ENCODE measurements at regions not wholly inside any gene's neighbourhood (a gene's known extent, or its start where the extent isn't known, plus 50 kb on each side); places are given as distances from the start of the nearest gene placed in this dataset.
A peak's percentile ranks its signal among the peaks of the same experiment; 100 is the strongest.
"Not testable (repeated sequence)": the region's sequence is repeated elsewhere in the genome, so short reads cannot be mapped to it uniquely, and the experiment has no call there.

DNA sequence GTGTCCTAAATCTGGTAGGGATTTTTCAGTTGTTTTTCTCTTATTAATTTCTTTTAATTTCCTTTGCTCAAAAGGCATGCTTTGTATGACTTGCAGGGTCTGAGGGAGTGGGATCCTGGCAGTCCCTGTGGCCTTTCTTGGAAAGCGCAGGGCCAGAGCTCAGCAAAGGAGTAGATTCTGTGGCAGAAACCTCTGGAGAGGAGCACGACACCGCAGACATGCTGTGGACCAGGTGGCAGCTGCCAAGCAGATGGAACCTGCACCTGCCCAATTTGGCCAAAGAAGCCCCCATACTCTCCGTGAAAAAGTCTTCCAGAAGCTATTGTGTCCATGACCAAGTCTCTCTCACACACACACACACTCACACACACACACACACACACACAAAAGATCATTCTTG lies 78.9 kb upstream of the FGF3 start:
- Histone ChIP-seq H3K36me3 (ENCODE audit: control insufficient read depth in 4 of 4, insufficient read depth in 4 of 4, low read length in 3 of 4) (no peaks in the 10 kb centered on the region), H3K27ac (ENCODE audit: insufficient read depth in 1 of 2, low read depth in 1 of 2, low read length in 2 of 2, poor library complexity in 1 of 2, severe bottlenecking in 2 of 2) (no peak overlapping the region), H3K4me3 (ENCODE audit: control insufficient read depth in 1 of 7, extremely low read depth in 1 of 7, insufficient read depth in 4 of 7, low read depth in 2 of 7, low read length in 6 of 7) (no peak overlapping the region), H3K9me3 (ENCODE audit: control extremely low read depth in 1 of 5, control insufficient read depth in 4 of 5, insufficient read depth in 2 of 5, low read depth in 1 of 5, low read length in 4 of 5) (peaks cover 0 to 4% (median 0%) of the 10 kb centered on the region in 5 experiments), H3K4me1 (ENCODE audit: control extremely low read depth in 1 of 4, control insufficient read depth in 4 of 4, insufficient read depth in 4 of 4, low read length in 3 of 4) (peaks cover 0 to 2% (median under 1%) of the 10 kb centered on the region in 4 experiments), H3K27me3 (replicated peaks in 2 of 5; ENCODE audit: control insufficient read depth in 4 of 5, insufficient read depth in 5 of 5, low read length in 4 of 5) (peaks cover 0 to 13% (median 5%) of the 10 kb centered on the region in 5 experiments)
- ChIA-PET POLR2A (no interaction called here), CTCF (interaction anchor here (0.9 kb wide), 1 partner anchor 183 kb away, joined by 3 read pairs; no protein-coding TSS in a partner anchor)
- 97% methylated on average over 3 of the region's 4 CpGs for WGBS (ENCODE audit: insufficient coverage)
- no peak for DNase-seq

DNA sequence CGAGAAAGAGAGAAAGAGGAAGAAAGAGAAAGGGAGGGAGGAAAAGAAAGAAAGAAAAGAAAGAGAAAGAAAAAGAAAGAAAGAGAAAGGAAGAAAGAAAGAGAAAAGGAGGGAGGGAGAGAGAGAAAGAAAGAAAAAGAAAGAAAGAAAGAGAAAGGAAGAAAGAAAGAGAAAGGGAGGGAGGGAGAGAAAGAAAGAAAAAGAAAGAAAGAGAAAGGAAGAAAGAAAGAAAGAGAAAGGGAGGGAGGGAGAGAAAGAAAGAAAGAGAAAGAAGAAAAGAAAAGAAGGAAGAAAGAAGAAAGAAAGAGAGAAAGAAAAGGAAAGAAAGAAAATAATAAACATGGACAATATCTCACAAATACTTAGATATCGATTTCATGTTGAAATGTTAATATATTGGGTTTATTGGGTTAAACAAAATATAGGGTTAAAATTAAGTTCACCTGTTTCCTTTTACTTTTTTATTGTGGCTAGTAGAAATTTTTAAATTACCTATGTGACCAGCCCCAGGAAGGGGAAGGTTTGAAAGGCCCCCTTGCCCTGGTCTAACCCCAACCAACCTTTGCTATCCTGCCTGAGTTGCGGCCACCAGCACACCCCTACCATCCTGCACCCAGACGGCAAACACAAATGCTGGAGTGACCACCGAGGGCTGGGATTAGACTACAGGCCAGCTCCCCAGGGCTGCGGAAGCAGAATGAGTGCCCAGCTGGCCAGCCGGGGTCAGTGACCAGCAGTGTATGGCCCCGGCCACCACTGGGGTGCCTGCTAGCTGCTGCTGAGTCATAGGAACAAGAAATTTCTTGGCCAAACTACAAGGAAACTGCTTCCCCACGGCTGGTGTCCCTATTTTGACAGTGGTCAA lies 81.0 kb upstream of the FGF3 start:
- no peaks in the 10 kb centered on the region for H3K36me3 ChIP-seq (ENCODE audit: control insufficient read depth in 4 of 4, insufficient read depth in 4 of 4, low read length in 3 of 4)
- peaks cover 0 to 4% (median 0%) of the 10 kb centered on the region in 5 experiments for H3K9me3 ChIP-seq (ENCODE audit: control extremely low read depth in 1 of 5, control insufficient read depth in 4 of 5, insufficient read depth in 2 of 5, low read depth in 1 of 5, low read length in 4 of 5)
- H3K4me3 ChIP-seq (ENCODE audit: control insufficient read depth in 1 of 7, extremely low read depth in 1 of 7, insufficient read depth in 4 of 7, low read depth in 2 of 7, low read length in 6 of 7), result no peak overlapping the region
- ChIA-PET CTCF (interaction anchor here (1.0 to 2.4 kb wide), 2 partner anchors 10 to 15 kb away, joined by 3 to 13 read pairs; no protein-coding TSS in a partner anchor), POLR2A (no interaction called here)
- 77% methylated on average over 7 of the region's 9 CpGs for WGBS (ENCODE audit: insufficient coverage)
- peaks cover 0 to 6% (median 3%) of the 10 kb centered on the region in 5 experiments for H3K27me3 ChIP-seq (replicated peaks in 2 of 5; ENCODE audit: control insufficient read depth in 4 of 5, insufficient read depth in 5 of 5, low read length in 4 of 5)
- no peak for DNase-seq
- no peak overlapping the region for H3K27ac ChIP-seq (ENCODE audit: insufficient read depth in 1 of 2, low read depth in 1 of 2, low read length in 2 of 2, poor library complexity in 1 of 2, severe bottlenecking in 2 of 2)
- peaks cover 0 to 14% (median 7%) of the 10 kb centered on the region in 4 experiments for H3K4me1 ChIP-seq (ENCODE audit: control extremely low read depth in 1 of 4, control insufficient read depth in 4 of 4, insufficient read depth in 4 of 4, low read length in 3 of 4)

DNA sequence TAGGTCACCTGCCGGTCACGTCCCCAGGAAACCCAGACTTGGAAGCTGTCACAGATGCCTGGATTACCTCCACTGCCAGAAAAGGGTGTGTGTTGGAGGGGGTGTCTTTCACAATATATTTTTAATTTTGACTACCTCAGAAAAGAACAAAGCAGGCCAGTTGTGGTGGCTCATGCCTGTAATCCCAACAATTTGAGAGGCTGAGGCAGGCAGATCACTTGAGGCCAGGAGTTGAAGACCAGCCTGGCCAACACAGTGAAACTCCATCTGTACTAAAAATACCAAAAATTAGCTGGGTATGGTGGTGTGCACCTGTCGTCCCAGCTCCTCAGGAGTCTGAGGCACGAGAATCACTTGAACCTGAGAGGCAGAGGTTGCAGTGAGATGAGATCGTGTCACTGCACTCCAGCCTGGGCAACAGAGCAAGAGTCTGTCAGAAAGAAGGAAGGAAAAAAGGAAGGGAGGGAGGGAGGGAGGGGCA lies 81.6 kb upstream of the FGF3 start:
- H3K36me3 ChIP-seq (ENCODE audit: control insufficient read depth in 4 of 4, insufficient read depth in 4 of 4, low read length in 3 of 4); H3K27me3 ChIP-seq (replicated peaks in 2 of 5; ENCODE audit: control insufficient read depth in 4 of 5, insufficient read depth in 5 of 5, low read length in 4 of 5); POLR2A ChIA-PET; H3K4me3 ChIP-seq (ENCODE audit: control insufficient read depth in 1 of 7, extremely low read depth in 1 of 7, insufficient read depth in 4 of 7, low read depth in 2 of 7, low read length in 6 of 7); DNase-seq; H3K9me3 ChIP-seq (ENCODE audit: control extremely low read depth in 1 of 5, control insufficient read depth in 4 of 5, insufficient read depth in 2 of 5, low read depth in 1 of 5, low read length in 4 of 5); H3K27ac ChIP-seq (ENCODE audit: insufficient read depth in 1 of 2, low read depth in 1 of 2, low read length in 2 of 2, poor library complexity in 1 of 2, severe bottlenecking in 2 of 2): not testable (repeated sequence)
- H3K4me1 ChIP-seq (ENCODE audit: control extremely low read depth in 1 of 4, control insufficient read depth in 4 of 4, insufficient read depth in 4 of 4, low read length in 3 of 4), result peaks cover 0 to 21% (median 10%) of the 10 kb centered on the region in 4 experiments
- CTCF ChIA-PET, result interaction anchor here (1.0 to 2.4 kb wide), 3 partner anchors 9 to 14 kb away, joined by 3 to 13 read pairs (median 5); no protein-coding TSS in a partner anchor
- 83% methylated on average over 2 of the region's 5 CpGs for WGBS (ENCODE audit: insufficient coverage)

DNA sequence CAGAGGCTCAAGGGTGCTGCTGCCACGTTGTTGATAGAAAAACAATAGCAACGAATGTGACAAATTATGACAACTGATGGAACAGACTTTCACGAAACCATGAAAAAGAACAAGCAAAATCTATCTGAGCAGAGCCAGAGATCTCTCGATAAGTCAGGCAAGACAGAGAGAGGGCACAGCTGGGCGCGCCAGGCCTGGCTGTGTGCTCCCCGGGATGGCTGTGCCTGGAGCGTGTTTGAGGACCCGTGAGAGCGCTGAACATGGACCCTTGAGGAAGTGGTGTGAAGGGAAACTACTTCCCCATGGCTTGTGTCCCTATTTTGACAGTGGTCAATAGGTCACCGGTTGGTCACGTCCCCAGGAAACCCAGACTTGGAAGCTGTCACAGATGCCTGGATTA lies 83.1 kb upstream of the FGF3 start:
- ChIA-PET CTCF (interaction anchor here (2.0 to 2.4 kb wide), 2 partner anchors 8 to 11 kb away, joined by 7 to 13 read pairs; no protein-coding TSS in a partner anchor), POLR2A (no interaction called here)
- DNase-seq, result no peak
- whole genome bisulfite sequencing (ENCODE audit: insufficient coverage), result 88% methylated on average over 10 of the region's 12 CpGs
- peaks cover 0 to 6% (median 1%) of the 10 kb centered on the region in 5 experiments for H3K27me3 ChIP-seq (replicated peaks in 2 of 5; ENCODE audit: control insufficient read depth in 4 of 5, insufficient read depth in 5 of 5, low read length in 4 of 5)
- H3K9me3 ChIP-seq (ENCODE audit: control extremely low read depth in 1 of 5, control insufficient read depth in 4 of 5, insufficient read depth in 2 of 5, low read depth in 1 of 5, low read length in 4 of 5), result peaks cover 0 to 4% (median 0%) of the 10 kb centered on the region in 5 experiments
- peaks cover 0 to 29% (median 12%) of the 10 kb centered on the region in 4 experiments for H3K4me1 ChIP-seq (ENCODE audit: control extremely low read depth in 1 of 4, control insufficient read depth in 4 of 4, insufficient read depth in 4 of 4, low read length in 3 of 4)
- no peak overlapping the region for H3K27ac ChIP-seq (ENCODE audit: insufficient read depth in 1 of 2, low read depth in 1 of 2, low read length in 2 of 2, poor library complexity in 1 of 2, severe bottlenecking in 2 of 2)
- H3K36me3 ChIP-seq (ENCODE audit: control insufficient read depth in 4 of 4, insufficient read depth in 4 of 4, low read length in 3 of 4), result no peaks in the 10 kb centered on the region
- H3K4me3 ChIP-seq (ENCODE audit: control insufficient read depth in 1 of 7, extremely low read depth in 1 of 7, insufficient read depth in 4 of 7, low read depth in 2 of 7, low read length in 6 of 7), result no peak overlapping the region

DNA sequence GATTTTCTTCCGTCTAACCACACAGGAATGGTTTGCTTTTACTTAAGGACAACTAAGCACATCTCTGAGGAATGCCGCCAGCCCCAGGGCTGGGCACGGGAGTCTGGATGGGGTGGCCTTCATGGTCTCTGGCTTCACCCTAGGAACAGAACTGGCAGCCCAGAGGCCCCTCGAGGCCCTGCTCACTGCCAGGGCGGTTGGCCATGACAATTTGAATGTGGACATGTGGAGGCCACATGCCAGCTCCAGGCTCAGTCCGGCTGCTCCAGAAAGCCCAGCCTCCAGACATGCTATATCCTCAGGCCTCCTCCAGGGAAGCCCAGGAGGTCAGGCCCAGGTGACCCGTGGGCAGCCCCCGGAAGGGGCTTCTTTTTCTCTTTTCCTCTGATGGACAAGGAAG lies 84.0 kb upstream of the FGF3 start:
- no peak for DNase-seq
- WGBS (ENCODE audit: insufficient coverage), result 88% methylated on average over 5 of the region's 8 CpGs
- ChIA-PET CTCF (interaction anchor here (1.4 to 2.4 kb wide), 3 partner anchors 7 to 13 kb away, joined by 4 to 13 read pairs (median 7); no protein-coding TSS in a partner anchor), POLR2A (no interaction called here)
- peaks cover 0 to 29% (median 12%) of the 10 kb centered on the region in 4 experiments for H3K4me1 ChIP-seq (ENCODE audit: control extremely low read depth in 1 of 4, control insufficient read depth in 4 of 4, insufficient read depth in 4 of 4, low read length in 3 of 4)
- H3K36me3 ChIP-seq (ENCODE audit: control insufficient read depth in 4 of 4, insufficient read depth in 4 of 4, low read length in 3 of 4), result no peaks in the 10 kb centered on the region
- no peak overlapping the region for H3K4me3 ChIP-seq (ENCODE audit: control insufficient read depth in 1 of 7, extremely low read depth in 1 of 7, insufficient read depth in 4 of 7, low read depth in 2 of 7, low read length in 6 of 7)
- H3K27ac ChIP-seq (ENCODE audit: insufficient read depth in 1 of 2, low read depth in 1 of 2, low read length in 2 of 2, poor library complexity in 1 of 2, severe bottlenecking in 2 of 2), result no peak overlapping the region
- H3K9me3 ChIP-seq (ENCODE audit: control extremely low read depth in 1 of 5, control insufficient read depth in 4 of 5, insufficient read depth in 2 of 5, low read depth in 1 of 5, low read length in 4 of 5), result peaks cover 0 to under 1% (median 0%) of the 10 kb centered on the region in 5 experiments
- peaks cover 0 to 1% (median 0%) of the 10 kb centered on the region in 5 experiments for H3K27me3 ChIP-seq (replicated peaks in 2 of 5; ENCODE audit: control insufficient read depth in 4 of 5, insufficient read depth in 5 of 5, low read length in 4 of 5)

DNA sequence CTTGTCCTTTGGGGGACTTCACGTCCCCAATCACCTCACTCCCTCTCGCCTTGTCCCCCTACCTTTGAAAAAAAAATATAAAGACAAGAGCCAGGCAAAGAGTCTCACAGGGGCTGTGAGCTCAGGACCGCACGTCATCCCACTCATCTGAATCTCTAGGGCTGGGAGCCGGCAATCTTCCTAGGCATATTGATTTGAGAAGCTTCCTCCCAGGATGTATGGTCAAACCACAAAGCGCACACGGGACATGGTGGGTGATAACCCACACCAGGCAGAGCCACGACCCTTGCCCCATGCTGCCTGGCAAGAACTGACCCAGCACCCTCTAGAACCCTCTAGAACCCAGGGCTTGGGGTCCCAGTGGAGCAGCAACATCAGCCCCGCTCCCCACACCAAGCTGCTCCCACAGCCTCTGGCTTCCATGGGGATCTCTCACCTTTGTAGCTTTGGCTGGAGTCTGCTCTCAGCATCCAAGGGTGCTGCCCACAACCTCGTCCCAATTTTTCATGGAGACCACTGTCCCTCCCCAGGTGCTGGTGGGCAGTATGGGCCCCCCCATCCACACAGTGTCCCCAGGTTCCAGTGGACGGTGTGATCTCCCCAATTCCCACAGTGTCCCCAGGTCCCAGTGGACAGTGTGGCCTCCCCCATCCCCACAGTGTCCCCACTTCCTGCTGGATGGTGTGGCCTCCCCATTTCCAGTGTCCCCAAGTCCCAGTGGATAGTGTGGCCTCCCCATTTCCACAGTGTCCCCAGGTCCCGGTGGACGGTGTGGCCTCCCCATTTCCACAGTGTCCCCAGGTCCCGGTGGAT lies 85.2 kb upstream of the FGF3 start:
- ChIA-PET CTCF (interaction anchor here (1.1 to 2.9 kb wide), 5 partner anchors 9 to 292 kb away, joined by 3 to 7 read pairs (median 4); no protein-coding TSS in a partner anchor), POLR2A (interaction anchor here (0.6 kb wide), 1 partner anchor 1301 kb away, joined by 3 read pairs; no protein-coding TSS in a partner anchor)
- Histone ChIP-seq H3K27ac (ENCODE audit: insufficient read depth in 1 of 2, low read depth in 1 of 2, low read length in 2 of 2, poor library complexity in 1 of 2, severe bottlenecking in 2 of 2) (no peak overlapping the region), H3K9me3 (ENCODE audit: control extremely low read depth in 1 of 5, control insufficient read depth in 4 of 5, insufficient read depth in 2 of 5, low read depth in 1 of 5, low read length in 4 of 5) (no peaks in the 10 kb centered on the region), H3K4me1 (ENCODE audit: control extremely low read depth in 1 of 4, control insufficient read depth in 4 of 4, insufficient read depth in 4 of 4, low read length in 3 of 4) (peaks cover 0 to 29% (median 12%) of the 10 kb centered on the region in 4 experiments), H3K27me3 (replicated peaks in 2 of 5; ENCODE audit: control insufficient read depth in 4 of 5, insufficient read depth in 5 of 5, low read length in 4 of 5) (peaks cover 0 to 2% (median 0%) of the 10 kb centered on the region in 5 experiments), H3K4me3 (ENCODE audit: control insufficient read depth in 1 of 7, extremely low read depth in 1 of 7, insufficient read depth in 4 of 7, low read depth in 2 of 7, low read length in 6 of 7) (no peak overlapping the region), H3K36me3 (ENCODE audit: control insufficient read depth in 4 of 4, insufficient read depth in 4 of 4, low read length in 3 of 4) (no peaks in the 10 kb centered on the region)
- DNase-seq, result peak; percentile 56 to 74 (median 59)
- WGBS (ENCODE audit: insufficient coverage), result 34% methylated on average over 12 of the region's 14 CpGs

All from common myeloid progenitor, CD34-positive (primary cell).